Right kidney (tissue), 1 donor: ENCODE measurements at regions not wholly inside any gene's neighbourhood (a gene's known extent, or its start where the extent isn't known, plus 50 kb on each side); places are given as distances from the start of the nearest gene placed in this dataset.
"Not testable (repeated sequence)": the region's sequence is repeated elsewhere in the genome, so short reads cannot be mapped to it uniquely, and the experiment has no call there.

Source experiments
- DNase-seq: peaks from one replicate; pipeline ENCODE4 v3.0.0-alpha.2; 2016

DNA sequence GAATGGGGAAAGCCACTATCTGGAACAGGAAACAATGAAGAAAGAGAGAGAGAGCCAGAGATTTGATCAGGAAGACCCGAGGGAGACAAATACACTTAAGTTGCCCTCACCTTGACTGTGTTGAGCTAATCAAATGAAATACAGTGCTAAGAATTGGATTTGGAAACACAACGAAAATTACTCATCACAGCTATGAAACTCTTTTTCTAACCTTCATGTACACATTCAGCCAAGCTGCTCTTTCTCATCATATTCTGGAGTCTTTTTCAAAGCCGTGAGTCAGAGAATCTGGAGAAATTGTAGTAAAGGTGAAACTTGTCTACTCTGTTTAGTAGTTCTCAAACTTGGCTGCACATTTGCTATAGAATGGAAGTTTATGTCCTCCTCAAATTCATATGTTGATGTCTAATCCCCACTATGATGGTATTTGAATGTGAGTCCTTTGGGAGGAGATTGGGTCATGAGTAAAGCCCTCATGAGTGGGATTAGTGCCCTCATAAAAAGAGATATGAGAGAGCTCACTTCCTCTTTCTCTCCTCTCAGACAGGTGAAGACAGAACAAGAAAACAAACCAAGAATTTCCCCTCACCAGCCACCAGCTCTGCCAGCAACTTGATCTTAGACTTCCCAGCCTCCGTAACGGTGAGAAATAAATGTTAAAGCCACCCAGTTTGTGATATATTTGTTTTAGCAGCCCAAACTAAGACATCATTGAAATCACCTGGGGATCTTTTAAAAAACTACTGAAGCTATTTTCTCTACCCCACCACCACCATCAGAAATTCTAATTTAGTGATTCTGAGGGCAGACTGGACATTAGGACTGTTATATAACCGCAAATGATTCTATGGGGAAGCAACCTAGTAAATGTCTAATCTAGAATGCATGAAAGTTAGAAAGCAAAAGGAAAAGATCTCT lies 143.6 kb upstream of the GRM7 start:
- no peak for DNase-seq

DNA sequence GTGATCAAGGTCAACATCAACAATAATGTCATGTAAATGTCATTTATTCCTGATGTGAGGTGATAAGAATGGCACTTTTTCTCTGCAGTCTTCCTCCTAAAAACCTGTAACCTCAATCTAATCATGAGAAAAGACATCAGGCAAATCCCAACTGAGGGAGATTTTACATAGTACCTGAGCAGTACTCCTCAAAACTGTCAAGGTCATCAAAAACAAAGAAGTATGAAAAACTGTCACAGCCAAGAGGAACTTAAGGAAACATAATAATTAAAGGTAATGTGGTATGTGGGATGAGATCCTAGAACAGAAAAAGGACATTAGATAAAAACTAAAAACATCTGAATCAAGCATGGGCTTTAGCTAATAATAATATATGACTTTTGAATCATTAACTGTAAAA lies 140.9 kb upstream of the GRM7 start:
- DNase-seq = no peak

DNA sequence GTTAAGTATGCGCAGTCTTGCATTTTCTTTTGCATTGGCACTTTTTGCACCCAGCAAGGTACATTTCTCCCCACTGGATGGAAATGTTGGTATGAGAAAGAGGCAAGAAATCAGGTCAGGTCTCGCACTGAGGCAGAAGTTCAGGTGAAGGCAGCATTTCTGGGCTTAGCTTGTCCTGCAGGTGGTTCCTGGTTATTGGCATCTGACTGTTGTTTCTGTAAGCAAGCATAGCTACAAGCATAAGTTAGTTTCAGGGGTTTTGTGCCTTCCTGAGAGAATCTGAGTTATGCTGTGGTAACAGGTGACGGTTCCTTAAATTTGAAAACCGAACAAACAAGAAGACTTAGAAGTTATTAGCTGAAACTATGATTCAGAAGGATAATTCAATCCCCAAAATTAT lies 139.4 kb upstream of the GRM7 start:
- DNase-seq = no peak

DNA sequence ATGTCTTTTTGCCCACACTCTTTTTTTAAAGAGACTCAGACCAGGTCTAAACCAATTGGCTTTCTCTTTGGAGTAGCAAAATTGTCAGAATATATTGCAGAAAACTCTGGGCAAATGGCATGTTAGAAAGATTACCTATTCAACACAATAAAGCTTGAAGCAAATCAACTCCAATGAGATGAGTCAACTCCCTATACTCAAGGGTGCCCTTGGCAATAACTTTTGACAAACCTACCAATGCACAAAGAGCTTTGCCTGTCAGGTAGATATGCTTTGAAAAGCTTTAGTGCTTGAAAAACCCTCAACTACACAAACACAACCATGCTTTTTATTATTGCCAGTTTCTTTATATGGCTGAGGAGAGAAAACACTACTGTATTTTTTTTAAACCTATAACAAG lies 137.7 kb upstream of the GRM7 start:
- DNase-seq = no peak

DNA sequence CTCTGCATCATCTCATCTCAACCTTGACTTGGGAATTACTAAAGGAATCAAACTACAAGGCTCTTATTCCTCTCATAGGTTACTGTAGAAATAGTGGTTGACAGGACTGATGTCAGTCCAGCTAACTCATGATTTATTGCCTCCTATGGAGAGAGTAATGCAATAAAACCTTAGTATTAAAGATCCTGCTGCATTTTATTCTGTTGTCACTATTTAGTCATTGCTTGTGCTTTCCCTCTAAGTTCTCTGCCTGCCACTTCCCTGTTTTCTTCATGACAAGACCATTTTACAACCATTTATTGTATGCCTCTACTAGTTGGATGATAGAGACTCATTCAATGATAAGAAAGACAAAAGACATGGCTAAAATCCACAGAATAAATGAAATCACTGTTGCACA lies 134.1 kb upstream of the GRM7 start:
- DNase-seq = no peak

DNA sequence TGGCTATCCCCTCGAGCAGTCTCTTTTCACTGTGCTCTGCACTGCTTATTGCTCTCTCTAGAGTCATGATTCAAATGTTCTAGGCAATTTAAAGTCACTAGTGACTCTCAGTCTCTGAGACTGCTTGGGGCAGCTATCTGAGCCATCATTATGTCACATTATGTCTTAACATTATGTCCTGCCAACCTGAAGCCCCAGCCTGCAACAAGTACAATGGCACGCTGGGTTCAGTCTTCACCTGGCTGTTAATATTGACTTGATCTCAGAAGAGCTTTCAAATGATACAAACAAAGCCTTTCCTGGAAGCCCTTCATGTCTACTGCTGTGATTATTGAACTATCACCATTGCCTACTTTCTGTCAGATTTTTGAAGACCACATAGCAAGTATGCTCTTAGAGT lies 128.1 kb upstream of the GRM7 start:
- DNase-seq = no peak

DNA sequence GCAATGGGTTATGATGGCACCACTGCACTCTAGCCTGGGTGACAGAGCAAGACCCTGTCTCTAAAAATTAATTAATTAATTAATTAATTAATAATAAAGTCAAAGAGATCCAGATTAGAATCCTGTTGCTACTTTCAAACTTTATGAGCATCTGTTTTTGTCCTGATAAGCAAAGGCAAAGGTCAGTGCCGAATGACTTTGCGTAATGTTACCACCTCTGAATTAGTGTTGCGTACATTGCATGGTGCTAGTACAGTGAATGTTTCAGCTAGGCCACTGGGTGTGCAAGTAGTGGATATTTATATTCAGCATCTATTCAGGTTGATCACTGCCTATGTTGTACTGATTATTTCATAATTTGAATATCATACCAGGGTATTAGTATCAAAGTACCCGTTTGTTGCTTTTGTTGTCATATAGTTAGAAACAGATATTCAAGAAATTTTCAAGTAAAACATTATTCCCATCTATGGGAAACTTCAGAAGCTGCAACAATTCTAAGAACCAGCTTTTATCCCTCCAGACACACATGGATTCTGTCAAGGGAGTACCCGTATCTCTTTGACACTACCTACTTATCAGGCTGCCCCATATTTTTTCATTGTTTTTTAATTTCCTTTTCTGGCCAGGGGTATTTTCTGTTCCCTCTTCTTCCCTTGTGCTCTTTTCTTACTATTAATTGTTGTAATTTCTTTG lies 127.1 kb upstream of the GRM7 start:
- DNase-seq = no peak

DNA sequence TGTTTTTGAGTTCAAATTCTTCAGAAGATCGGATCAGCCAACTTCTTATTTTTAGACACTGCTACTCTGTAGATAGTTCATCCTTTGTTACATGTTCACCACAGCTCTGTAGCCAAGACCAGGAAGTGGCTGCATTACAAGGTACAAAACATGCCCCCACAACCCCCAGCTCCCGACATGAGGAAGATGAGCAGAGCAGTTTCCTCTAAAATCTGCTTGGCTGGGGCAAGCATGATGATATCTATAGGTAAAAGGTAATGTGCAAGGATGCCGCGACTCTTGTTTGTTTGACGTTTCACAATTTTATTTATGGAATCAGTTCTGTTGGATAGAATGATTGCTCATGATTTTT lies 126.5 kb upstream of the GRM7 start:
- DNase-seq = no peak

DNA sequence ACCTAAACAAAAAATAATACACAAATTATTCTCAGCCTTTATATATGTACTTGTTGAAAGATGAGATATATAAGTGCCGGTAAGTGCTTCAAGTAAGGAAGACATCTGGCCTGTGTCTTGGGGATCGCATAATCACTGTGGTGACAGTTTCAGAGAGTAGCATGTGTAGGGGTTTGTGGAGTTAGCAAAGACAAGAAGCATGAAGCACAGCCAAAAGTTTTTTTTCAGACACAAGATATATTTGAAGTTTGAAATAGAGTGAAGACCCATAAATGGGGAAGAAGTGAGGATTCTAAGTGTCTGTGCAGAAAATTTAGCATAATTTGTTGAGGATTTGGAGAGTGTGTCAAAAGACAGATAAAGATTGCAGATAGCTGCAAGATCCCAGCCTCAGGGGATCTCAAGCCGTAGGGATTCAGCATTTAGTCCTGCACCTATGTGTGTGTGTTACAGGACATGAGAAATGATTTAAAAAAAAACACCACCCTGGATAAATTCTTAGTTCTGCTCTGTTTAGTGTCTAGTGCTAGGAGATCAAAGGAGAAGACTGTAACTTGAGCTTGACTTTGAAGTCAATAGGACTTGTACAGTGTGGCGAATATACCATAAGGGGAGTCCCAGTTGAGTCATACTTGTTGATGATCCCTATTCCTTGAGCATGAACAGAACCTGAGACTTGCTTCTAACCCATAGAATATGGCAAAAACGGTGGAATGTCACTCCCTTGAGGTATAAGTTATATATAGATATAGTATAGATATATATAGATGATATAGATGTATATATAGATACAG lies 123.9 kb upstream of the GRM7 start:
- no peak for DNase-seq

DNA sequence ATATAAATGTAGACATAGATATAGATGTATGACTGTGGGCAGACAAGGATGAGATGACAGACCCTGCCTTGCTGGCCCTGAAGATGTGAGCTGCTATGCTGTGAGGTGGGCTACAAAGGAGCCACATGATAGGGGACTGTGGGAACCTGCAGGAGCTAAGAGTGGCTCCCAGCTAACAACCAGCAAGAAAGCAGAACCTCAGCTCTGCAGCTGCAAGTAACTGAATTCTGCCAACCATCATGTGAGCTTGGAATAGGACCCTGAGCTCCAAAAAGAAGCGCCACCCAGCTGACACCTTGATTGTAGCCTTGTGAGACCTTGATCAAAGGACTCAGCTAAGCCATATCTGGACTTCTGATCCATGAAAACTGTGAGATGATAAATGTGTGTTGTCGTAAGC lies 123.3 kb upstream of the GRM7 start:
- no peak for DNase-seq

DNA sequence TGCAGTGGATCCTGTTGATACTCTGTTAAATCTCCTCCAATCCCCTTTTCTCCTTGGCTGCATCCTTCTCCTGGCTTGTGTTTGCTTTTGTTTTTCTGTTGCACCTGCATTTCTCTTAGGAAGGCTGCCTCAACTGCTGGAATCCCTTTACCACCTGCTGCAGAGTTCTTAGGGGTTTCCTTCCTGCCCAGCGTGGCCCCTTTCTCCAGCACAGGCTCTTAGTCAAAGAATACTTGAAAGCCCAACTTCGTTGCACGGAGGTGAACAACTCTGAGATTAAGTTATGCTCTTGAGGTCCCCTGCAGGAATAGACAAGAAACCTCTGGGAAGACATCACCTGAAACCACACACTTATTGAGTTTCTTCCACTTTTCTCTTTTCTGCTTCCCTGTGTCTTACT lies 121.6 kb upstream of the GRM7 start:
- no peak for DNase-seq

DNA sequence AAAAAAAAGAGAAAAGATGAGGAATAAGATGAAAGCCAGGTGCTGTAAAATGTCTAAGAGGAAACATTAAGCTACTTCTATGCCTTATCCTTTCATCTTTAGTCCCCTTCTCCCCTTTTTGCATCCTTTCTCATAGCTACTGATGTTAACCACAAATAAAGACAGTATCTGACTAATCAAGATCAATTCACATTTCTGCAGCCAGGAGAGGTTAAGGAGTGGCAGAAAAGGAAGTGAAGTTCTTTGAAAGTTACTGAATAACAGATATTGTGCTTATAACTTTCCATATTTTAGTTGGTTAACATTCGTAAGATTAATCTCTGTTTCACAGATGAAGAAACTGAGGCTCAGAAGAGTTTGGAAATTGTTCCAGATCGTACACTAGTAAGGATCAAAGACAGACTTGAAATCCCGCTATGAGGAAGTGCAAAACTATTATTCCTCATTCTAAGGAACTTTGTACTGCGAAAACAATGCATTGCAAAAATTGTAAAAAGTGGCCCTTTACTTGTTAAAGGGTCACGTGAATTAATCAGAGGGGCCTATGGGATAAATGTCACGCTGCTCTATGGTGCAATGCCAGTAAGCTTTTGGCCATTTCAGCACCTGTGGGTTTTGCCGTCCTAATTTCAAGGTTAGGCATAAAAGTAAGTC lies 117.7 kb upstream of the GRM7 start:
- DNase-seq = no peak

DNA sequence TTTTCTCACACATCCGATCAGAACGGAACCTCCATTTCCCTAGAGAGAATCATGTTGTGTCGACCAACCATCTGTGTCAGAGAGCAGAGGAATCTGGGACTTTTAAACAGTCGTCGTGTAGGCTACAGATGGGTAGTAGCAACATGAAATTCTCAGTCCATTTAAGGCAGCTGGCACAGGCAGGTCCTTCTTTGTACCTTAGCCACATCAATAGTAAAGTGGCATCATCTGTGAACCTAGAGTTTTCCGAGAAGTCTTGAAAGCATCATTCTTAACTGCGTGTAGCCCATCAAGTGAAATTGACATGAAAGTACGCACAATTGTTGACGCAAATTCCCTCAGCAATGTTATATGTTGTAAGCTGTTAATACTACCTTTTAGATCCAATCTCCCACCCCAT lies 114.5 kb upstream of the GRM7 start:
- DNase-seq = no peak

DNA sequence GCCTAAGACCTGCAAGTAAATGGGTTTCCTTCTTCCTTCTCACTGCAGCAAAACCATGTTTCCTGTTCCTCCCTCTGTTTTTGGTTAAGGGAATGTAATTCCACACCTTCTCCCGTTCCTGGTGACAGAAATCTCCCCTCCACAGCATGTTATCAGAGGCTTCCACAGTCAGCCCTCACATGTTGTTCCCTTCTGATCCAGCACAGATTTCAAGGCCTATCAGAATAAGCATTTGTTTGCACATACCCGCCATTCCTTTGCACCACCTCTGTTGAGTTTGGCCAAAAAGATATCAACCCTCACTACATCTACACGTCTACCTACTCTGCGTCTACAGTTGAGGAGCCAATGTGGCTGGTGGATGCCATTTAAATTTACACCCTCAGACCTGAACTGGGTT lies 113.9 kb upstream of the GRM7 start:
- DNase-seq = no peak

DNA sequence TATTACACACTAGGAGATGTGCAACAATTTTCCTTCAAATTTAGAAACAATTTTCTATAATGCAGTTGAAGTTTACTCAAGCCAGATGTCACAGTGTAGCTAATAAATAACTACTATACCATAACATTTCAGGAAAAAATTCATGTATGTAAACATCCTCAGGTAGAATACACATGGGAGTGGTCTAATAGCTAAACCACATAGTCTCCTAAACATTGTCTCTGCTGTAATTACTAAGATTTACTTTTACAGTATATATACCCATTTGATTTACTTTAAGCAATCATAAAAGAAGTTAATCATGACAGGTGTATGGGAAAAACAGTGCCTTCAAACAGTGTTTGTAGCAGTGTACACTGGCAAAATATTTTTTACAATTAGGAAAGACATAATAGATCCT lies 110.1 kb upstream of the GRM7 start:
- DNase-seq = no peak

DNA sequence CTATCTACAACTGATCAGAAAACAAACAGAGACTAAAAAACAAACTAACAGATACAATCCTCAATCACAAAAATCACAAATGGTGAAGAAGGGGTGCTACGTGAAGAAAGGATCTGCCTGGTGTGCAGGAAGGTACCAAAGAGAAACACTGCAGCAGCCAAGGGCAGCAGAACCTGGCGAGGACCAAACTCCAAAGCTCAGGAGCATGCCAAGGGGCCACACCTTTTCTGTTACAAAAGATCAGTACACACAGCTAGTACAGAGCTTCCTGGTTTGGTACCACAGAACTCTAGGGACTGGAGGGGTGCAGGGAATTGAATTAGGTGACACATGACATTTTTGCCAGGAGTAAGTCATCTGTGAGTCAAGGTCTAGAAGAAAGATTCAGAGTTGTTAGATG lies 107.4 kb upstream of the GRM7 start:
- DNase-seq = no peak

DNA sequence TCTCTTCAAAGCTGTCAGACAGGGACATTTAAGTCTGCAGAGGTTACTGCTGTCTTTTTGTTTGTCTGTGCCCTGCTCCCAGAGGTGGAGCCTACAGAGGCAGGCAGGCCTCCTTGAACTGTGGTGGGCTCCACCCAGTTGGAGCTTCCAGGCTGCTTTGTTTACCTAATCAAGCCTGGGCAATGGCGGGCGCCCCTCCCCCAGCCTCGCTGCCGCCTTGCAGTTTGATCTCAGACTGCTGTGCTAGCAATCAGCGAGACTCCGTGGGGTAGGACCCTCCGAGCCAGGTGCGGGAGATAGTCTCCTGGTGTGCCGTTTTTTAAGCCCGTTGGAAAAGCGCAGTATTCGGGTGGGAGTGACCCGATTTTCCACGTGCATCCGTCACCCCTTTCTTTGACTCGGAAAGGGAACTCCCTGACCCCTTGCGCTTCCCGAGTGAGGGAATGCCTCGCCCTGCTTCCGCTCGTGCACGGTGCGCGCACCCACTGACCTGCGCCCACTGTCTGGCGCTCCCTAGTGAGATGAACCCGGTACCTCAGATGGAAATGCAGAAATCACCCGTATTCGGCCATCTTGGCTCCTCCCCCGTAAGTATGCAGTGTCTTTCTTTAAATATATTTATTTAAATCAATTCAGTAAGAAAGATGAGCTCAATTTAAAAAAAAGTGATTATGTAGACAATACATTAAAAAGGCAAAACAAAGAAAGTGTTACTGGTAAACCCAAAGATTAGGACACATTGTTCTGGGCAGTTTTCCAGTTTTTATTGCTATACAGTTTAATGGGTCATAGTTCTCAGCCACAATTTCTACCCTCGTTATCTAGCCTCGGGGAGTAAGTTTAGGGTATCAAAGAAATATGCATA lies 91.2 kb upstream of the GRM7 start:
- not testable (repeated sequence) for DNase-seq

DNA sequence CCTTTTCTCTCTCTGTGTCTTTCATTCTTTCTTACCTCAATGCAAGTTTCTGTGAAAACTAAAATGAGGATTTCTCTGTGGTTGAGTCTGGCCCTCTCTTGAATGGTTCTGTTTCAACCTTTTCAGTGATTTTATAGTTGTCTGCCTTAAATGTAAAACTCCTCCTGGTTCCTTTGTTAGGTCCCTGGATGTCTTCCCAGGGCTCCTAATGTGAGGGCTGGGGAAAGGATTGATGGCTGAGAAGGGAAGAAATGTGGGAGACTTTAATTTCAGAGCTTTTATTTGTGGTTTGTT lies 90.6 kb upstream of the GRM7 start:
- no peak for DNase-seq

DNA sequence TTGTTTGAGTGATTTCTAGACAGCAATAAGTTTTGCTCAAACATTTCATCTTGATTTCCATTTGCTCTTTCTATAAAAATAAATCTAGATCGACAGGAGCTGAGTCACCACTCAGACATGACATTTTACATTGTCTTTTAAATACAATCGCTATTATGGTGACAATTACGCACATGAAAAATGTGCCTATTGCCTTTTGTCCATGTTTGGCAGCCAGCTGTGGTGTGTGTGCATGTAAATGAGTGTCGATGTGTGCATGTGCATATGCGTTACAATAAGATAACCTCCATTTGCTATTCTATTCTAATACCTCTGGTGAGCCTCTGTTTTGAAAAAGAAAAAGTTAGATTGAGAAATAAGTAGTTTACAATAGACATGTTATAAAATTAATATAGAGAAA lies 89.7 kb upstream of the GRM7 start:
- no peak for DNase-seq

DNA sequence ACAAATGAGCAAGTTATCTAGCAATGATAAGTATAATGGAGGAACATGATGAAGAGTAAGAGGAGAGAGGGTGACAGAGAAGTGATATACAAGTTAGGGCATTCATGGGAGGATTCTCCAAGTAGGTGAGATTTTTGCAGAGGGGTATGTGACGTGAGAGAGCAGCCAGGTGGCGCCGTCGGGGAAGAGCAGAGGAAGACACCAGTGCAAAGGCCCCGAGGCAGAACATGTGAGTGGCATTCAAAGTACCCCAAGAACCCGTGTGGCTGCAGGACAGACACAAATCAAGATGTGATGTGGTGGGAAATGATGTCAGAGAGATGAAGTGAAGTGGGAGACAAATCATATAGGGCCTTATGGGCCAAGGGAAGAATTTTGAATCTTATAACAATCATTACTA lies 81.8 kb upstream of the GRM7 start:
- DNase-seq = no peak

DNA sequence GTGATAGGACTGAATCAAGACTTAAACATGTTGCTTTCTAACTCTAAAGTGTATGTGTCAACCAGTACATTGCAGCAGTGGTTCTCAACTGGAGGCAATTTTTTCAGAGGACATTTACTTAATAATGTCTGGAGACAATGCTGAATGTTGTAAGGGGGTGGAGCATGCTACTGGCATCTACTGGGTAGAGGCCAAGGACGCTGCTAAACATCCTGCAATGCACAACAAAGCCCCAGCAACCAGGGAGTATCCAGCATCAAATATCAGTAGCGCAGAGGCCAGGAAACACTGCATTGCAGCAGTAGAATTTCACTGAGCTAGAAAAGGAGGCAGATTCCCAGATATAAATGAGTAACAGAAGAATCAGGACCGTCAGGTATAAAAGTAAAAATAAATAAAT lies 79.8 kb upstream of the GRM7 start:
- no peak for DNase-seq

DNA sequence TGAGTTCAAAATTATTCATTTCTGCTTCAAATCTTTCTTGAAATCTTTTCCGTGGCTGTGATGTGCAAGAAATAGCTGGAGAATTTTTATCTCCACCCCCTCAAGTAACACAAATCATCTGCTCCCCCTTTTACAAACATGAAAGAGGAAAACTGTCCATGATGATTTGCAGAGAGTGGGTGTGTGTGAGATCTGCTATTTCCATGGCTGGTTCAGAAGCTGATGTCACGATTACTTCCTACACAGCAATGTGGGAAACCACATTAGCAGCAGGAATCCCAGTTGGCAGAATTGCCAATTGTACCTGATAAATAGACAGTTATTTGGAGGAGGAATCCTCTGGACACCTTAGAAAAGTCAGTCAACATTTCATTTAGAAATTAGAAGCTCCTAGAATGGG lies 75.2 kb upstream of the GRM7 start:
- DNase-seq = no peak
